Retinal pigment epithelial cell (primary cell): ENCODE measurements at regions not wholly inside any gene's neighbourhood (a gene's known extent, or its start where the extent isn't known, plus 50 kb on each side); places are given as distances from the start of the nearest gene placed in this dataset.

Experiments
- DNase-seq: peaks from one replicate; pipeline ENCODE4 v3.0.0-alpha.2; 2010; ENCODE audit warnings: low read depth
- H3K4me3 ChIP-seq: 2 replicates; pipeline ENCODE4 v1.5.1; 2011; ENCODE audit warnings: mild to moderate bottlenecking, low read length, control low read depth, moderate library complexity
- TF ChIP-seq, protein P1 (sequence below): conservative IDR thresholded peaks from 2 replicates; pipeline ENCODE4 v1.5.1; 2011; ENCODE audit warnings: low read depth, low read length, control low read depth, inconsistent platforms

DNA sequence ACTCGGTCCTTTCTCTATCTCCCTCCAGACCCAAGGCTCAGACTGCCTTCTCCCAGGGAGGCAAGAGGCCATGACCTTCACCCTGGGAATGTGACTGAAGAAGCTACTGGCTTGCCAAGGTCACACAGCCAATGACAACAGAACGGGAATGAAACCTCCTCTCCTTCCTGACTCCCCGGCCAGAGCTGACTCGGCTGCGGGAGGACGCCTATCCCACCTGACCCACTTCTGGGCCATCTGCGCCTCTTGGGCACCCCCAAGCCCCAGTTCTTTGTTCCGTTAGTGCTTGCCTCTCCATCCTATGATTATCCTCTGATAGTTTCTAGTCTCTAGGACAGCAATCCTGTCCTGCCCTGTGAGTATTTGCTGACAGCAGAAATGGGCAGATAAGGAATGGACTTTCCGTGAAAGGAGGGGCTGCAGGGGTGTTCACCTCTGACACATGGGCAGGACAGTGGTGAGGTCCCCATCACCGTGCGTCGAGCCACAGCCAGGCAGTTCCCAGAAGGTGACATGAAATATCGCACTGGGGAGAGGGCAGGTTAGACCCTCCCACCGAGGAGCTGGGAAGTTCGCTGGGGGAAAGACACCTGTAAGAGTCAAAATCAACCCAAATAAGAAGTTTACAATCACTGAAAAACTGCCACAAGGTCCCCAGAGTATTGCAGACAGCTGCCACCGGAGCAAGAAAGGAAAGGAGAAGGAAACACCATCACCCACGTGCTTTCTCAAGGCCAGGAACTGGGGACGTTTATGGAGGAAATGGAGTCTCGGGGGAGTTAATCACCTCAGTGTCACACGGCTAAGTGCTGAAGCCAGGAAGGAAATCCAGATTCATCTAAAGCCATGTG is 63.0 kb downstream of the INSIG1 start:
- DNase-seq, result no peak
- TF ChIP-seq, protein P1, sequence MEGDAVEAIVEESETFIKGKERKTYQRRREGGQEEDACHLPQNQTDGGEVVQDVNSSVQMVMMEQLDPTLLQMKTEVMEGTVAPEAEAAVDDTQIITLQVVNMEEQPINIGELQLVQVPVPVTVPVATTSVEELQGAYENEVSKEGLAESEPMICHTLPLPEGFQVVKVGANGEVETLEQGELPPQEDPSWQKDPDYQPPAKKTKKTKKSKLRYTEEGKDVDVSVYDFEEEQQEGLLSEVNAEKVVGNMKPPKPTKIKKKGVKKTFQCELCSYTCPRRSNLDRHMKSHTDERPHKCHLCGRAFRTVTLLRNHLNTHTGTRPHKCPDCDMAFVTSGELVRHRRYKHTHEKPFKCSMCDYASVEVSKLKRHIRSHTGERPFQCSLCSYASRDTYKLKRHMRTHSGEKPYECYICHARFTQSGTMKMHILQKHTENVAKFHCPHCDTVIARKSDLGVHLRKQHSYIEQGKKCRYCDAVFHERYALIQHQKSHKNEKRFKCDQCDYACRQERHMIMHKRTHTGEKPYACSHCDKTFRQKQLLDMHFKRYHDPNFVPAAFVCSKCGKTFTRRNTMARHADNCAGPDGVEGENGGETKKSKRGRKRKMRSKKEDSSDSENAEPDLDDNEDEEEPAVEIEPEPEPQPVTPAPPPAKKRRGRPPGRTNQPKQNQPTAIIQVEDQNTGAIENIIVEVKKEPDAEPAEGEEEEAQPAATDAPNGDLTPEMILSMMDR, result no peak
- H3K4me3 ChIP-seq, result no peak overlapping the region

- DNase-seq, result no peak
- TF ChIP-seq, protein P1, result no peak
- no peak overlapping the region for H3K4me3 ChIP-seq
Observed at GRCh38 chr7:155361346-155361680, 63.6 kb downstream of the INSIG1 start.

DNA sequence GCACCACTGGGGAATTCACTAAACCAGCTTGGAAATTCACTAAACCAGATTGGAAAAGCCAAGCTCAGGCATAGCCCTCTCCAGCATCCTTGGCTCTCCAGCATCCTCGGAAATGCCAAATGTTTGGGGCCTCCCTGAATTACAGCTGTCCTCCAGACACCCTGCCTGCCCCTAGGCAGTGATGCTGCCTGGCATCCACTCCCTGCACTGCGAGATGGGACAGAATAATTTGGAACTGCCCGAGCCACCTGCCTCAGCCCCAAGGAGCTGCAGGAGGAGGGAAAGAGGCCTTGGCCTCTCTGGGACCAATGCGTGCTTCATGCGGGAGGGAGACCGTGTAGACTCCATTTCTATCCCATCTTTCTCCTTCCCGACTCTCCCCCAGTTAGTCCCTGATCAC is 64.3 kb downstream of the INSIG1 start:
- TF ChIP-seq, protein P1, result no peak
- H3K4me3 ChIP-seq, result no peak overlapping the region
- no peak for DNase-seq

DNA sequence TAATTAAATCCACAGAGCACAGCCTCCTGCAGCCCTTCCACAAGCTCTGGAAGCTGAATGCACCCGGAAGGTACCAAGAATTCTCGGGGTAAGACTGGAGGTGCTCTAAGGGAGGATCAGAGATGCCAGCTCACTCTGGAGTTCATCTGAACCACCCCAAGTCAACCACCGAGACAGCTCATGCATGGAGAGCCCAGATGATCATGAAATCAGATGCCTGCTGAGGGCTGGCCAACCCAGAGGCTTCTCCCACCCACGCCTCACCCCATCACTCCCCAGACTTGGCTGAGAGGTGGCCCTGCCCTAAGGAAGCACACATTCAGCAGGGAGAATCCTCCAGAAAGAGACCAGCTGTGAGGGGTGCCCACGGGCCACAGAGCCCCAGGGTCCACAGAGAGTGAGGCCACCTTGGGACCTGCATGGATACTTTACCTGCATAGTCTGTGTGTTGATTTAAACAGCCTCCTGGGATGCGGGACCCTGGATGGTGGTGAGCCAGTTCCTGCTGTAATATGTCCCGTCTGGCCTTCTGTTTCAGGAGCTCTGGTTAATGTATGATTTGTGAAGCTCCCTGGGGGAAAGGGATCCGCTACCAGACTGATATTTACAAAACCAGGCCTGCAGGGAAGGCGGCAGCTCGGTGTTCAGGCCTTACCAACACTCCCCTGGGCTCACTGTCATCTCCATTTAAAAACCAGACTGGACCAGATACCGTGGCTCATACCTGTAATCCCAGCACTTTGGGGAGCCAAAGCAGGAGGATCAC is 64.9 kb downstream of the INSIG1 start:
- TF ChIP-seq, protein P1, result no peak
- DNase-seq, result no peak
- H3K4me3 ChIP-seq, result no peak overlapping the region

- no peak overlapping the region for H3K4me3 ChIP-seq
- TF ChIP-seq, protein P1, result no peak
- DNase-seq, result no peak
Observed at GRCh38 chr7:155363146-155363539, 65.5 kb downstream of the INSIG1 start.

- DNase-seq, result no peak
- H3K4me3 ChIP-seq, result no peak overlapping the region
- TF ChIP-seq, protein P1, result no peak
Observed at GRCh38 chr7:155363852-155364600, 66.3 kb downstream of the INSIG1 start.
